CD14-positive monocyte (primary cell): ENCODE measurements at regions not wholly inside any gene's neighbourhood (a gene's known extent, or its start where the extent isn't known, plus 50 kb on each side); places are given as distances from the start of the nearest gene placed in this dataset.

Experiments used
- DNase-seq, 3 donors: peaks; one replicate each; pipeline ENCODE4 v3.0.0-alpha.2; 2011 to 2022
- H2AFZ ChIP-seq: 2 replicates; pipeline ENCODE4 v1.6.0; 2012; ENCODE audit warnings: mild to moderate bottlenecking, low read depth, low read length, inconsistent platforms; ENCODE audit not compliant: insufficient read depth, poor library complexity, severe bottlenecking
- H3K27ac ChIP-seq, 2 donors: 1 replicate in 1 of 2; 2 replicates in 1 of 2; pipeline ENCODE4 v1.5.1; 2012 to 2013; ENCODE audit warnings: low read length in 2 of 2, control low read depth in 1 of 2, inconsistent platforms in 1 of 2, low read depth in 1 of 2, mild to moderate bottlenecking in 1 of 2
- H3K27me3 ChIP-seq, 2 donors: one replicate each; pipeline versions ENCODE4 v1.6.0 to v1.6.1; 2011 to 2013; ENCODE audit warnings: low read length in 2 of 2; ENCODE audit not compliant: control insufficient read depth in 2 of 2, insufficient read depth in 2 of 2
- H3K36me3 ChIP-seq, 2 donors: replicated peaks in 1 of 2; 1 replicate in 1 of 2; 2 replicates in 1 of 2; pipeline versions ENCODE4 v1.5.1 to v1.6.1; 2012 to 2013; ENCODE audit warnings: low read length in 2 of 2, control low read depth in 1 of 2, inconsistent platforms in 1 of 2, mild to moderate bottlenecking in 1 of 2; ENCODE audit not compliant: insufficient read depth in 2 of 2, control insufficient read depth in 1 of 2
- H3K4me1 ChIP-seq, 2 donors: 1 replicate in 1 of 2; 2 replicates in 1 of 2; pipeline versions ENCODE4 v1.5.1 to v1.6.1; 2012 to 2013; ENCODE audit warnings: low read length in 2 of 2, control low read depth in 1 of 2, inconsistent platforms in 1 of 2, mild to moderate bottlenecking in 1 of 2, moderate library complexity in 1 of 2; ENCODE audit not compliant: insufficient read depth in 2 of 2, control insufficient read depth in 1 of 2
- H3K4me2 ChIP-seq: replicated peaks from 2 replicates; pipeline ENCODE3; 2012; ENCODE audit warnings: low read length, moderate library complexity, mild to moderate bottlenecking; ENCODE audit not compliant: poor library complexity, severe bottlenecking; ENCODE audit errors: extremely low read depth
- H3K4me3 ChIP-seq, 3 experiments: fragments of 200-600 bp in 1 of 3; sonication (generic) in 1 of 3; replicated peaks in 1 of 3; 1 replicate in 2 of 3; 2 replicates in 1 of 3; pipeline ENCODE4 v1.5.1; 2011 to 2013; ENCODE audit warnings: low read length in 3 of 3, mild to moderate bottlenecking in 3 of 3, control low read depth in 2 of 3, low read depth in 2 of 3, inconsistent platforms in 1 of 3, moderate library complexity in 1 of 3
- H3K79me2 ChIP-seq: 2 replicates; pipeline ENCODE4 v1.6.0; 2012; ENCODE audit warnings: mild to moderate bottlenecking, control low read depth, inconsistent platforms, low read length, moderate library complexity; ENCODE audit not compliant: insufficient read depth
- H3K9ac ChIP-seq: 2 replicates; pipeline ENCODE4 v1.6.0; 2017; ENCODE audit warnings: low read length, mild to moderate bottlenecking; ENCODE audit not compliant: insufficient read depth, poor library complexity, severe bottlenecking
- H3K9me3 ChIP-seq, 2 donors: replicated peaks in 1 of 2; 1 replicate in 1 of 2; 2 replicates in 1 of 2; pipeline versions ENCODE4 v1.5.1 to v1.6.1; 2012 to 2013; ENCODE audit warnings: low read length in 2 of 2, control low read depth in 1 of 2; ENCODE audit not compliant: control insufficient read depth in 1 of 2, insufficient read depth in 1 of 2
- H4K20me1 ChIP-seq: 2 replicates; pipeline ENCODE4 v1.6.0; 2012; ENCODE audit warnings: mild to moderate bottlenecking, low read length, control low read depth, moderate library complexity; ENCODE audit not compliant: insufficient read depth
- H3K27ac Mint-ChIP-seq, 7 donors: one replicate each; pipeline ENCODE4 v1.8.0; 2020; ENCODE audit warnings: mild to moderate bottlenecking in 7 of 7, mixed read lengths in 7 of 7, moderate library complexity in 6 of 7, inconsistent platforms in 2 of 7
- H3K27me3 Mint-ChIP-seq, 3 donors: one replicate each; pipeline ENCODE4 v1.8.0; 2021 to 2022; ENCODE audit warnings: low read depth in 3 of 3, mild to moderate bottlenecking in 3 of 3, mixed read lengths in 3 of 3, moderate library complexity in 3 of 3, inconsistent platforms in 1 of 3
- H3K36me3 Mint-ChIP-seq, 2 donors: one replicate each; pipeline ENCODE4 v1.8.0; 2020; ENCODE audit warnings: mixed read lengths in 2 of 2, inconsistent platforms in 1 of 2, mild to moderate bottlenecking in 1 of 2
- H3K4me1 Mint-ChIP-seq: one replicate; pipeline ENCODE4 v1.8.0; 2020; ENCODE audit warnings: mild to moderate bottlenecking, mixed read lengths
- H3K4me3 Mint-ChIP-seq, 2 donors: one replicate each; pipeline ENCODE4 v1.8.0; 2020; ENCODE audit warnings: mild to moderate bottlenecking in 2 of 2, mixed read lengths in 2 of 2, moderate library complexity in 1 of 2
- H3K9me3 Mint-ChIP-seq, 7 donors: one replicate each; pipeline ENCODE4 v1.8.0; 2020 to 2022; ENCODE audit warnings: mixed read lengths in 7 of 7, mild to moderate bottlenecking in 6 of 7, moderate library complexity in 6 of 7, inconsistent platforms in 2 of 7
- WGBS: methylation state at CpG from one replicate; pipeline ENCODE4 v1.1.5; 2013; ENCODE audit warnings: missing lambda C conversion rate; ENCODE audit not compliant: insufficient coverage; 5-methylcytosine and 5-hydroxymethylcytosine counted together
- intact Hi-C, 2 donors: fragments of 100-400 bp; cut with micrococcal nuclease; formaldehyde crosslinking; loops; one replicate each; pipeline versions ENCODE4 v1.15.0 to v1.15.1; 2023
- TF ChIP-seq, protein P1 (sequence below): fragments of 200-600 bp; IDR thresholded peaks from one replicate; pipeline ENCODE4 v1.8.0; 2022; ENCODE audit warnings: antibody characterized with exemption, mild to moderate bottlenecking

DNA sequence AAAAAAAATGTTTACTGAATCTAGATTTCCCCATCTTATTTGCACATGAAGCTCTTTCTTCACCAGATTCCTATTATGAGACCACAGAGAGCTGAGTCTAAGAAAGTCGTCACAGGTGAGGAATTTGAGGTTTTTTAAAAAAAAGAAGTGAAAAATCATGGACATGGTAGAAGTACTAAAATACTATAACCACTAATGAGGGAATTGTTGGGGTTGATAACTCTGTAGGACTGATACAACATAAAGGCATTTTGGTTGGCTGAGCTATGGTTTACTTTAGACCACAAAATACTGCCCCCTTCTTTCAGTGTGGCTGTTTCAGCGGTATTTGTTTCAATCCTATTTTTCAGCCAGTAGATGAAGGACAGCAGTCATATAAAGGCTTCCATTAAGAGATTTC lies 1111.3 kb downstream of the TYW1 start:
- H3K9ac ChIP-seq: no peak overlapping the region
- H3K4me1 ChIP-seq: no peaks in the 10 kb centered on the region
- Mint-ChIP-seq H3K4me1 (no peaks in the 10 kb centered on the region), H3K9me3 (peaks cover 3 to 36% (median 20%) of the 10 kb centered on the region in 7 donors), H3K36me3 (no peaks in the 10 kb centered on the region), H3K4me3 (no peak overlapping the region), H3K27me3 (peaks cover 0 to 2% (median 0%) of the 10 kb centered on the region in 3 donors), H3K27ac (no peak overlapping the region)
- intact Hi-C loops: no loop called here
- H3K36me3 ChIP-seq: no peaks in the 10 kb centered on the region
- H3K79me2 ChIP-seq: no peaks in the 10 kb centered on the region
- no peaks in the 10 kb centered on the region for H3K27me3 ChIP-seq
- H3K9me3 ChIP-seq: peaks cover 23 to 26% of the 10 kb centered on the region in 2 donors
- no peak overlapping the region for H2AFZ ChIP-seq
- H3K4me3 ChIP-seq: no peak overlapping the region
- TF ChIP-seq, protein P1, sequence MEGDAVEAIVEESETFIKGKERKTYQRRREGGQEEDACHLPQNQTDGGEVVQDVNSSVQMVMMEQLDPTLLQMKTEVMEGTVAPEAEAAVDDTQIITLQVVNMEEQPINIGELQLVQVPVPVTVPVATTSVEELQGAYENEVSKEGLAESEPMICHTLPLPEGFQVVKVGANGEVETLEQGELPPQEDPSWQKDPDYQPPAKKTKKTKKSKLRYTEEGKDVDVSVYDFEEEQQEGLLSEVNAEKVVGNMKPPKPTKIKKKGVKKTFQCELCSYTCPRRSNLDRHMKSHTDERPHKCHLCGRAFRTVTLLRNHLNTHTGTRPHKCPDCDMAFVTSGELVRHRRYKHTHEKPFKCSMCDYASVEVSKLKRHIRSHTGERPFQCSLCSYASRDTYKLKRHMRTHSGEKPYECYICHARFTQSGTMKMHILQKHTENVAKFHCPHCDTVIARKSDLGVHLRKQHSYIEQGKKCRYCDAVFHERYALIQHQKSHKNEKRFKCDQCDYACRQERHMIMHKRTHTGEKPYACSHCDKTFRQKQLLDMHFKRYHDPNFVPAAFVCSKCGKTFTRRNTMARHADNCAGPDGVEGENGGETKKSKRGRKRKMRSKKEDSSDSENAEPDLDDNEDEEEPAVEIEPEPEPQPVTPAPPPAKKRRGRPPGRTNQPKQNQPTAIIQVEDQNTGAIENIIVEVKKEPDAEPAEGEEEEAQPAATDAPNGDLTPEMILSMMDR: no peak
- no peak overlapping the region for H3K27ac ChIP-seq
- no peak overlapping the region for H3K4me2 ChIP-seq
- no peaks in the 10 kb centered on the region for H4K20me1 ChIP-seq
- WGBS: no CpG with 5 or more reads among the region's 2 CpGs
- DNase-seq: no peak

DNA sequence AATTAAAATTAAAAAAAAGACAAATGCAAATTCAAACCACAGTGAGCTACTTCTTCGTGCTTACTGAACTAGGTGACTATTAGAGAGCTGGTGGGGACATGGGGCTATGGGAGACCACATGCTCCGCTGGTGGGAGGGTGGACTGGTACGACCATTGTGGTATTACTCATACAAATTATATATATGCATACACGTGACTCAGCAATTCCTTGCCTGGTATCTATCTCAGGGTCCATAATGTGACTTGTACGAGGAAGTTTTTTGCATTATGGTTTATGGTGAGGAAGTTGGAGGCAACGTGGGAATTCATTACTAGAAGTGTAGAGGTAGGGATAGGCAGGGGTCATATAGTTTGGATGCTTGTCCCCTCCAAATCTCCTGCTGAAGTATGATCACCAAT lies 1112.7 kb downstream of the TYW1 start:
- Histone ChIP-seq H3K36me3 (no peaks in the 10 kb centered on the region), H2AFZ (no peak overlapping the region), H3K9ac (no peak overlapping the region), H3K4me3 (no peak overlapping the region), H3K27ac (no peak overlapping the region), H3K4me1 (no peaks in the 10 kb centered on the region), H3K4me2 (no peak overlapping the region), H3K9me3 (peaks cover 23 to 29% of the 10 kb centered on the region in 2 donors), H4K20me1 (no peaks in the 10 kb centered on the region), H3K27me3 (no peaks in the 10 kb centered on the region), H3K79me2 (no peaks in the 10 kb centered on the region)
- H3K4me3 Mint-ChIP-seq: no peak overlapping the region
- TF ChIP-seq, protein P1: no peak
- intact Hi-C loops: no loop called here
- no peaks in the 10 kb centered on the region for H3K36me3 Mint-ChIP-seq
- DNase-seq: no peak
- no peak overlapping the region for H3K27ac Mint-ChIP-seq
- peaks cover 3 to 38% (median 23%) of the 10 kb centered on the region in 7 donors for H3K9me3 Mint-ChIP-seq
- H3K27me3 Mint-ChIP-seq: peaks cover 0 to 2% (median 0%) of the 10 kb centered on the region in 3 donors
- no peaks in the 10 kb centered on the region for H3K4me1 Mint-ChIP-seq
- WGBS: 0% methylated on average over 1 of the region's 6 CpGs
